Ishikawa (cell line): ENCODE measurements at regions not wholly inside any gene's neighbourhood (a gene's known extent, or its start where the extent isn't known, plus 50 kb on each side); places are given as distances from the start of the nearest gene placed in this dataset.

Source experiments
- CEBPB ChIP-seq: IDR thresholded peaks from 2 replicates; pipeline ENCODE4 v1.6.1; 2012
- CREB1 ChIP-seq: IDR thresholded peaks from 2 replicates; pipeline ENCODE4 v1.6.1; 2012; ENCODE audit warnings: low read depth
- EGR1 ChIP-seq: IDR thresholded peaks from 2 replicates; pipeline ENCODE4 v1.6.1; 2012
- EP300 ChIP-seq: IDR thresholded peaks from 2 replicates; pipeline ENCODE4 v1.6.1; 2012; ENCODE audit warnings: borderline replicate concordance
- FOXM1 ChIP-seq: IDR thresholded peaks from 2 replicates; pipeline ENCODE4 v1.6.1; 2012; ENCODE audit warnings: low read depth, borderline replicate concordance
- MAX ChIP-seq: IDR thresholded peaks from 2 replicates; pipeline ENCODE4 v1.6.1; 2012
- NFIC ChIP-seq: IDR thresholded peaks from 2 replicates; pipeline ENCODE4 v1.6.1; 2012
- RAD21 ChIP-seq: IDR thresholded peaks from 2 replicates; pipeline ENCODE4 v1.6.1; 2012; ENCODE audit warnings: low read depth
- REST ChIP-seq: IDR thresholded peaks from 2 replicates; pipeline ENCODE4 v1.6.1; 2012; ENCODE audit warnings: low read depth, mild to moderate bottlenecking
- TAF1 ChIP-seq: IDR thresholded peaks from 2 replicates; pipeline ENCODE4 v1.6.1; 2012; ENCODE audit warnings: low read depth, mild to moderate bottlenecking
- TCF12 ChIP-seq: IDR thresholded peaks from 2 replicates; pipeline ENCODE4 v1.6.1; 2012; ENCODE audit warnings: low read depth
- TEAD4 ChIP-seq: IDR thresholded peaks from 2 replicates; pipeline ENCODE4 v1.6.1; 2012
- USF1 ChIP-seq: IDR thresholded peaks from 2 replicates; pipeline ENCODE4 v1.6.1; 2012
- YY1 ChIP-seq: IDR thresholded peaks from 2 replicates; pipeline ENCODE4 v1.6.1; 2012; ENCODE audit warnings: low read depth
- ZBTB7A ChIP-seq: IDR thresholded peaks from 2 replicates; pipeline ENCODE4 v1.6.1; 2012; ENCODE audit warnings: low read depth

GRCh38 chr13:70527599-70527998 lies 419.3 kb upstream of the KLHL1 start:
- no peak for TF ChIP-seq FOXM1
- TF ChIP-seq REST = no peak
- TF ChIP-seq TEAD4 = no peak
- TF ChIP-seq NFIC = no peak
- no peak for TF ChIP-seq USF1
- TF ChIP-seq MAX = no peak
- no peak for TF ChIP-seq RAD21

- TF ChIP-seq REST (no peak), RAD21 (no peak), USF1 (no peak), NFIC (no peak), CEBPB (no peak), CREB1 (no peak), TEAD4 (no peak), MAX (no peak), FOXM1 (no peak), EGR1 (no peak), TAF1 (no peak), TCF12 (no peak), EP300 (no peak), ZBTB7A (no peak), YY1 (no peak)
Observed at GRCh38 chr13:70523622-70524021, 415.4 kb upstream of the KLHL1 start.

GRCh38 chr13:70520275-70521036 lies 412.2 kb upstream of the KLHL1 start:
- no peak for TF ChIP-seq USF1
- TF ChIP-seq MAX = no peak
- TF ChIP-seq NFIC = no peak

GRCh38 chr13:70518081-70518480 lies 409.8 kb upstream of the KLHL1 start:
- no peak for TF ChIP-seq EGR1
- no peak for TF ChIP-seq YY1
- TF ChIP-seq RAD21 = no peak
- no peak for TF ChIP-seq CREB1
- TF ChIP-seq USF1 = no peak
- TF ChIP-seq TCF12 = no peak
- TF ChIP-seq NFIC = no peak
- no peak for TF ChIP-seq FOXM1
- no peak for TF ChIP-seq CEBPB
- no peak for TF ChIP-seq REST
